AG08395 (cell line): ENCODE measurements at regions not wholly inside any gene's neighbourhood (a gene's known extent, or its start where the extent isn't known, plus 50 kb on each side); places are given as distances from the start of the nearest gene placed in this dataset.
"Not testable (repeated sequence)": the region's sequence is repeated elsewhere in the genome, so short reads cannot be mapped to it uniquely, and the experiment has no call there.

Source experiments
- DNase-seq: peaks from one replicate; pipeline ENCODE4 v3.0.0; 2012; ENCODE audit warnings: mixed read lengths, low spot score

DNA sequence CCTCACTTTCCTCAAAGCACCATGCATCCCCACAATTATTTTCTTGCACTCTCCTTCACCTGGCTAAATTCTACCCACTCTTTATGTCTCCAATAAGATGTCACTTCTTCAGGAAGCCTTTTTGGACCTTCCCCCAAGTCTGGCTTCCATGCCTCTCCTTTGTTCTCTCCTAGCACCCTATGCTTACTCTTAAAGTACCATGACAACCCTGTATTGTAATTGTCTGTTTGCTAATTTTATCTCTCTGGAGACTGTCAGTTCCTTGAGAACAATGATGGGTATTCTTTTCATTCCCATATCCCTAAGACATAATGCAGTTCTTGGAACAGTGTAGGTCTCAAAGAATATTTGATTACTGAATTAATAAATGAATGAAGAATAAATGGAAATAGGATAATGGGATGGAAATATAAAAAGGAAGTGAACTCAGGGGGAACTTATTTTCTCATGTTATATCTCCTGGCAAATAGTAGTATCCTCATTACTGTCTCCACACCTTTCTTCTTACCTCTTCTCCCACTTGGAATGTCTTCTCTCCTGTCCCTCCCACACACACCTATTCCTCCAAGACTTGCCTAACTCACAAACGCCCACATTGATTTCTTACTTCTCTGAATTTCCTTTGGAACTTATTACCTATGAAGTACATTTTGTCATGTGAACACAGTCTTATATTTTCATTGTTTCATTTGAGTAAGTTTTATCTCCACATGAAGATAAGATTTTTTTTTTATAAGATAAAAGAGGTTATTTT lies 499.1 kb downstream of the NFIB start:
- DNase-seq = no peak

DNA sequence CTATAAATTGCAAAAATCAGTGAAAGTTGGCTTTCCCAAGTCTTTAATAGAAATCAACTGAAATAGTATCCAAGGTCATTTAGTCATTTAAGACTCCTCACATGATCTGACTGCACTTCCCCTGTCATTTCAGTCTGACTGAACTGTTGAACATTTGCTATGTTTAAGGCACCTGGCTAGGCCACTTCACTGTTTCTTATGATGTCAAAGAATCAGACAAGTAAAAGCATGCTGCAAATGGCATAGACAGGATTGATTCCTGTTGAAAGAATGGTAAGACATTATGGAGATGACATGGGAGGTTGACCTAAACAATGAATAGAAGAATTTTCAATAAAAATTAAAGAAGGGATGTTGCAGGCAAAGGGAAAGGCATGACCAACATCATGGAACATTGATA lies 502.1 kb downstream of the NFIB start:
- DNase-seq = no peak

DNA sequence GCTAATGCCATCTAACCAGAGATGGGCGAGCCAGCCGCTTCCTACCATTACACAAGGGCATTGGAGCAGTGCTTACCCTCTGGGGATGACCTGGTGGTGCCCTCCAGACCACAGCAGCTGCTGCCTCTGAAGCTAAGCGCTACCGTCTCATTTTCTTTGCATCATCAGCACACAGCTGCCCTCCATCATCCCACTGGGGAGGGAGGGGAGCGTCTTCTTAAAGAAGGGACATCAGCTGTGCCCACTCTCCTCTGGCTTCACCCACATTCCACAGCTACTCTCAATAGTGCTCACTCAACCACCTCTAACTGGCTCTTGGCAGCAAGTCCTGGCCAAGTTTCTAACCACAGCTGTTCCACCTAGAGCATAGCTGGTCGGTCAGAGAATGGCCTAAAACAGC lies 503.4 kb downstream of the NFIB start:
- no peak for DNase-seq

DNA sequence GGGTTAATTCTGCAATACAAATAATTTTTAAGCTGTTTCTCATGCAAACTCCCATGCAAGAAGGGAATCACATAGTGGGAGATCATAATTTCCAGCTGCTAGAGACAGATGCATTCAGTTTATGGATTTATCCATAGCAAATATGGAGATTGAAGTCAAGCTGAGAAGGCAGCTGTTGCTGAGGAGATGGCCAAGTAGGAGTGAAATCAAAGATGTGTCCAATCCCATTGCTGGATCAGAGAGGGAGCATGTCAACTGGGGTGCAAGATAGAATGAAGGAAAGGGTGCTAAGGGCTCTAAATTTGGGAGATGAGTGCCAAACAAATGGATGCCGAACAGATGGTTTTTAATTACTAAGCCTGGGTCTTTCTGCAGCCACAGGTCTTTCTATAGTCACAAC lies 504.5 kb downstream of the NFIB start:
- DNase-seq = no peak

DNA sequence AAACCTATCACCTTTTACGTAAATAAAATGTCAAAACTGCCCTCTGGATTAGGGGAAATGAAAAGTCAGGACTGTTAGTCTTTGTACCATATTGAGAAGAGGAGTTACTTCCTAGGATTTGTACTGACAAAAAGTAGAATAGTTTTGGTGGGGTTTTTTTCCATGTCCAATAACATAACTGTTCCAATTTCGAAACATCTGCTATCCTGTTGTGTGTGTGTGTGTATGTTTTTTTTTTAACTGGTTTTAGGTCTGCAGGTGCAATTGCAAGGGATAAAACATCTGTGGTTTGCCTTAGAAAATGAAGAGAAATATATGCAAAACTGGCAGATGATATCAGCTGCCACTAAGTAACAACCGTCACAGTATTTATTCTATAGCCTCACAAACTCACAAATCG lies 506.8 kb downstream of the NFIB start:
- no peak for DNase-seq

DNA sequence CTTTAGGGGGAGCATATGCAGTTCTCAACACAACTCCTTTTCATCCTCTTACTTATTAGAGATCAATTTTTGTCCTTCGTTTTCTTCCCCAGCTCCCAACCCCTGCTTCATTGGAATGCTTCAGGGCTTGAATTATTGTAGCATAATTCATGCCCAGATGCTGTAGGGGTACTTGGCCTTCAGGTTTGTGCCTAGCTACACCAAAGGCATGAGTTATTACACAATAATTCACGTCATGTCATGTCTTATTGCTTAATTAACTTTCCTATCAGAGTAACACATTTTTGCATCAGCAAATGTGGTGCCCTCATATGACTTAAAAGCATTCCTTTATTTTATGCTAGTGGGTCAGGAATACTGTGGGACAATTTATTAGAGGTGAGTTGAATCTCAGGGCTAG lies 507.2 kb downstream of the NFIB start:
- DNase-seq = no peak

DNA sequence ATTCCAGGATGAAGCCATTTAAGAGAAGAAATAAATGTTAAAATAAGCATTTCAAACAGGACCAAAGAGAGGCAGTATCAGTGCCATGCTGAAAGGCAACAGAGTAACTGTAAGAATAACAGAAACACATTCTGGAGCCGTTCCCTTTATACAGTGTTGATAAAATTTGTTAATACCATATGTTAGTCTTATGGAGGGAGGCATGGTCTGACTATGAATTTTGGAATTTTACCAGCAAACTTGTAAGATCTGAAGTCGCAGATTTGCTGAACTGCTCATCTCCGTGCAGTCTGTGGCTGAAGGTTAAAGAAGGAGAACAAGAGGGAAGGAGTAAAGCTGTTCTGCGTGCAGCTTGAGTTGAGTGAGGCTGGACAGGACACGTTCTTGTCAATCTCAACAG lies 508.4 kb downstream of the NFIB start:
- DNase-seq = no peak

DNA sequence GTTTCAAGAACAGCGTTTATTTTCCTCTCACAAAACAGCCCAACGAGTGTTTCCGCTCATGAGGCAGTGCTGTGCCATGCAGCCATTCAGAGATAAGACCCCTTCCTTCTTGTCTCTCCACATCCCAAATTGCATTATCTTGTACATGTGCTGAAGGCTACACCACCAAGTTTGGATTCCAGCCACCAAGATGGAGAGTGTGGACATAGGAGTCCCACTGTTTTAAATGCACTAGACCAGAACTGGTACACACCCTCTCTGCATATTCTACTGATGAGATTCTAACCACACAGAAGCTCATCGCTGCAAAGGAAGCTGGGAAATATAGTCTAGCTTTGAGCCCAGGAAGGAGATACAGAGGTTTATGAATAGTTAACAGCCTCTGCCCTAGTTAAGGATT lies 509.4 kb downstream of the NFIB start:
- no peak for DNase-seq

DNA sequence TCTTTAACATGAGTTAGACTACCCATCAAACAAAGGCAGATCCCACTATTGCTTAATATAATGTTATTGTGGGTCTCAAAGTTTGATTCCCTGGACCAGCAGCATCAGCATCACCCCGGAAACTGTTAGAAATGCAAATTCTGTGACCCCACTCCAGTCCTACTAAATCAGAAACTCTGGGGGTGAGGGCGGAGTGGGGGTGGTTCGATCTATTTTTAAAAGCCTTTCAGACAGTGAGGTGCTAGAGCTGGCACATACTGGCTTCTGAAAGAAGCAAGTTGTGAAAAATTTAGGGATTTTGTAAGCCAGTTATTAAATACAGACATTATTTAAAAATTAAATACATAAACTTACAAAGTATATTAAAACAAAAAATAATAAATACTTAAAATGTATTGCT lies 513.2 kb downstream of the NFIB start:
- no peak for DNase-seq

DNA sequence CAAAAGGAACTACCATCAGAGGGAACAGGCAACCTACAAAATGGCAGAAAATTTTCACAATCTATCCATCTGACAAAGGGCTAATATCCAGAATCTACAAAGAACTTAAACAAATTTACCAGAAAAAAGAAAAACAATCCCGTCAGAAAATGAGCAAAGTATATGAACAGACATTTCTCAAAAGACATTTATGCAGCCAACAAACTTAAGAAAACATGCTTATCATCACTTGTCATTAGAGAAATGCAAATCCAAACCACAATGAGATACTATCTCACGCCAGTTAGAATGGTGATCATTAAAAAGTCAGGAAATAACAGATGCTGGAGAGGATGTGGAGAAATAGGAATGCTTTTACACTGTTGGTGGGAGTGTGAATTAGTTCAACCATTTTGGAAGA lies 516.2 kb downstream of the NFIB start:
- not testable (repeated sequence) for DNase-seq

DNA sequence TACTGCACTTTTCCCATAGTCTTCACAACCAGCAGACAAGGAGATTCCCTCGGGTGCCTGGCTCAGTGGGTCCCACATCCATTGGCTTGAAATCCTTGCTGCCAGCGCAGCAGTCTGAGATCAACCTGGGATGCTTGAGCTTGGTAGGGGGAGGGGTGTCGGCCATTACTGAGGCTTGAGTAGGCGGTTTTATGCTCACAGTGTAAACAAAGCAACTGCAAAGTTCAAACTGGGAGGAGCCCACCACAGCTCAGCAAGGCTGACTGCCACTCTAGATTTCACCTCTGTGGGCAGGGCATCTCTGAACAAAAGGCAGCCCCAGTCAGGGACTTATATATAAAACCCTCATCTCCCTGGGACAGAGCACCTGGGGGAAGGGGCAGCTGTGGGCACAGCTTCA lies 512.3 kb upstream of the MPDZ start:
- DNase-seq = no peak

DNA sequence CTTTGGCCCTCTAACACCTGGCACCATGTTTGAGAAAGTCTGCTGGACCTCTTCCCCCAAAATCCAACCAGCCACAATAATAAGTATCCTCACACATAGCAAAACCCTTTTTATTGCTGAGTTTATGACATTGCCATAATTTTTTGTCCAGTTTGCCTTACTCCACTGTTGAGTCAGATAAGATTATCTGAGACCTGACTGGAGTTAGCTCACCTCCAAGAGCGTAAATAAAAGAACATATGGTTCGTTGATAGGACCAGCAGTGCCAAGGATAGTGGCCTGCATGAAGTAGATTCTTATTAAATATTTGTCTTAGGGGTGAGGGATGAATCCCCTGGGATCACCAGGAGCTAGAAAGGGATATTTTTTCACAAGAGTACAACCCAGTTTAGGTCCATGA lies 510.6 kb upstream of the MPDZ start:
- DNase-seq = no peak

DNA sequence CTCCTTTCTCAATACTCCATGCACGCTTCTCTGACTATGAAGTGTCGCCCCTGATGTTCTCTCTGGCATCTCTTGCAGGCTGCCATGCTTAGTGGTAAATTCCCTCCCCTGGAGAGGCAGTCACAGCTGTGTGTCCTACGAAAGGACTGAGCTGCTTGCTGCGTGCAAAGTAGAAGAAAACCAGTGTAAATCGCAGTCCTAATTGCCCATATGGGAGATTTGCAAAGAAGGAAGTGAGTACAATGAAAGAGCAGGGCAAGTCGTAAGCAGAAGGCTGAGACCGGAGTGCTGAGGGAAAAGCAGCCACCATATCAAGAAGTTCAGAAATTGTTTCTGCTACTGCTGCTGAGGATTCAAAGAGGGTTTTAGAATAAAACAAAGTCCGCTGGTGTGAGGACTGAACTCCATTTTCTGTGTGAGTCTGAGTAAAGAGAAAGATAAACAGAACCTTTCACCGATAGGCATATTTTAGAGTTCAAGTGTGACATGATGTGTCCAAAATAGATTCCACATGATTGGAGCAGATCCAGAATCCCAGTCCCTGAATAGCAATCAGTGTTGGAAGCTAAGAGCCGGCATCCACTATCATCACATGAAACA lies 507.8 kb upstream of the MPDZ start:
- DNase-seq = peak; percentile 16

DNA sequence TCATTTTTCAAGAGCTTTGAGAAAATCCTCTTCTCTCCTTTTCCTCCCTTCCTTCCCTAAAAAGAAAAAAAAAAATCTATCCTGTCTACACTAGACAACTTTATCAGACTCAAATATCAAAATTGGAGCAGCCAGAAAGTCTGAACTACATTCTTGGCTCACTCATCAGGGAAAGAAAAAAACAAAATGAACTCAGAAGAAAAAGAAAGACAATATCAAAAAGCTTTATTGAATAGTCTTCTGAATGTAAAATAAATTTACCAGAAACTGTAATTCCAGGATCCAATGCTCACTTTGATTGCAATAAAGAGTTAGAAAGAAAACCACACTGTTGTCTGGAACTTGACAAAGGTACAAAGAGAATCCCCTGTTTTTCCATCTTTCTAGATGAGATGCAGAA lies 507.2 kb upstream of the MPDZ start:
- DNase-seq = no peak

DNA sequence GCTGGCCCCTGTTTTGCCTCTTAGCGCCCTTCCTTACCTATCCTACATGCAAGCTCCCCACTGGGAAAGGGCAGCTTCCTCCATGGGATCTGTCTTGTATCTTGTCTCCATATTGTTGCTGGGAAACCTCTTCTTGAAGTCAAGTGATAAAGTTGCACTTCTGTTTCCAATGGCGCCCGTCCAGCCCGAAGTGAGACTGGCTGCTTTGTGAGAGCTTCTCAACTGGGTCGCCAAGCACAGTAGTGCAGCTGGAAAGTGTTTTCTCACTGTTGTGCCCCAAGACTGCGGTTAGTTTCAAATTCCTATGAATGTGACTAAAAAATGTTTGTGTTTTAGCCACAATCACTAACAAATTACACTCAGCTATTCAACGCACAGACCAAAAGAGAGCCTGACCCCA lies 506.6 kb upstream of the MPDZ start:
- peak; percentile 43 for DNase-seq

DNA sequence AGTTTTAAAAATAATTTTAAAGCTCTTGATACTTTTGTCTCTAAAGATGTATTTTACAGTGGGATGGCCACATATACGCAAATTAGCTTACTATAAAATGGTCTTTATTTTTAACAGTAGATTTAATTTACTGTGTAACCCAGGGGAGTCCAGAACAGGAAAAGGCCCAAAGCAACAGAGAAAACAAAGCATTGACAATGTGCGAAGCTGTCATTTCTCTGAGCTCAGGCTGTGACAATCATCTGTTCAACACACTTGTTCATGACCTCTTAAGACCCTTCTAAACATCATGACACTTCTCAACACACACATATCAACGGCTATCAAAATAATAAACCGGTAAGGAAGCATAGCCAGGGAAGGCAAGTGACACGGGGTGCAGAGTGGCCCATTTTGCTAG lies 499.6 kb upstream of the MPDZ start:
- no peak for DNase-seq

DNA sequence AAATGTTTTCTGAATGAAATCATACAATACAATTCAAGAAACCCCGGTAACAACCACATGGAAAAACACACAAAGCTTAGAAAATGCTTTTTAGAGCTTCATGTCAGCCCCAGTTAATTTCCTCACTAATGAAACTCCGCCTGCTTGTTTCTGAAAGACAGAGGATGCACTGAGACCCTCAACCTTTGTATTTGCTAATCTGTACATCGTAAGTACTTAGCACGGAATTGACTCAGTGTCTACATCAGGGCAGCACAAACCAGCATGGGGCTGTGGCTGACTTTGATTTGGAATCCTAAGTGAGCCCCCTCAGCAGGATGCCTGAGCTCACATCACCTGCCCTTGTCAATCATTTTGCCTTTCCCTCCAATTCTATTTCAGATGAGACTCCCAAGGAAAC lies 499.1 kb upstream of the MPDZ start:
- peak; percentile 8 for DNase-seq

DNA sequence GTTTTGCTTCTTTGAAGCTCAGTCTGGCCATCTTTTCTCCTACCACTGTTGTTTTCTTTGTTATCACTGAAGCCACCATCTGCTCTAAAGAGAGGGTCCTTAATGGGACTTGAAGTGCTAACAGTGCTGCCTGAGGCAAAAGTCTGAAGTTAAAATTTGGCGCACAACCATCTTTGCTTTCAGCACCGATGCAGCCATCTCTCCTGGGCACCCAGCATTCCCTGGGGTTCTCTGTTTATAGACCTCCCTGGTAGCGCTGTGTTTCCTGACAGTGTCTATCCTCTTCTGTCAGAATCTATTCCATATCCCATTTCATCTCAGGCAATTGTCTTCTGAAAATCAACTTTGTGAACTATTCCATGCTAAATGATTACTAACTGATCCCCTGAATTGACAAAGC lies 491.5 kb upstream of the MPDZ start:
- no peak for DNase-seq

DNA sequence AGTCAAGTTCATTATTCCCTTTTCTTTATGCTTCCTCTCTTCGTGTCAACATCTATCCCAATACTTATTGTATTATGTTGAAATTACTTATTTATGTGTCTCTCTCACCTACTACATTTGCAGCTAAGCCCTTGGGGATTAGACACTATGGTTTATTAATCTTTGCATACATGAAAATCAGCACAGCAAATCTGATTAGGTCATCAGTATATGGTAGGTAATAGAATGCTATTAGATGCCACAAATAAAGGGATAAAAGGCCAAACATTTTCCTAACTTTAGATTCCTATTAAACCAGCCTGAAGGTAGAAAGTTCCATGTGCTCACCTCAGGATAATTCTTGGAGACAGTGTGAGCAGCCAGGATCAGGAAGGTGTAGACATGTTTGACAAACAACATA lies 490.1 kb upstream of the MPDZ start:
- no peak for DNase-seq

DNA sequence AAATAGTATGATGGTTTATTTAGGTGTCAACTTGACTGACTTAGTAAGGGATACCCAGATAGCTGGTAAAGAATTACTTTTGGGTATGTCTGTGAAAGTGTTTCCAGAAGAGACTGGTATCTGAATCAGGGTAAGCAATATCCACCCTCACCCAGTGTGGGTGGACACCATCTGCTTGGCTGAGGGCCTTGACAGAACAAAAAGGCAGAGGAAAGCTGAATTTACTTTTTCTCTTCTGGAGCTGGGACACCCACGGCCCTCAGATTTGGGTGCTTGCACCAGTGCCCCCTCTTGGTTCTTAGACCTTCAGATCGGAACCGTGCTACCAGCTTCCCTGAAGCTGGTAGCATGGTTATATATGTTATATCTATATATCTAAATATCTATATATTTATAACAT lies 489.5 kb upstream of the MPDZ start:
- DNase-seq = no peak

DNA sequence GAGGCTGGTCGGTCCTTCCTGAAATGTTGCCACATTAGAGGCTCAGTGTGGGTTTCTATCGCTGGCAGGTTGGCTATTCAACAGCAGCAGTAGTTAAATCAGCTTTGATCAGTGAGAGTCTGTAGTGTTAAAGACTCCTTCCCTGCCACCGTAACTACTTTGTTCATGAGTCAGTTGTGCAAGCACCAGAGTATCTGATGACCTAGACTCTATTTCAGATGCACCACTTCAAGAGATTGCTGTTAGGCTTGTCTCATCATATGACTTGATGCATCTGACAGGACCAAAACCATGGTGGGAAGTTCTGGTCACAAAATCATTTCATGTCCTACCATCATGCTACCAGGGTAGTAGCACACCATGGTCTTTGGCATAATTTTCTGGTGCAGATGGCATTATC lies 482.7 kb upstream of the MPDZ start:
- DNase-seq = no peak

DNA sequence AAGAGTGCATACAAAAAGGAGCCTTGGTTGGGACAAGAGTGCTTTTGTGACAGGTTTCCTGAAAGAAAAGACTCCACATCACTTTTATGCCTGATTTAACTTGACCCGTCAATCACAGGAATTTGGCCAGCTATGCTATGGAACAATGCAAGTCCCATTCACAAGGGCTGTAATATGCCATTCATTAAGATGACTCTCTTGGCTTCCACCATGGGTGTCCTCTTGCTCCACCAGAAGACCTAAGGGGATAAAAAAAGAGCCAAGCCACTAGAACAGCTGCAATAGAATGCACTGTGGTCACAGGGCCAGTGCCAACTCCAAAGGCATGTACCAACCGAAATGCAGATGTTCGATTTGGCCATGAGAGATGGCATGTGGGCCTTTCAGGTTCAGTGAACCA lies 480.1 kb upstream of the MPDZ start:
- DNase-seq = no peak

DNA sequence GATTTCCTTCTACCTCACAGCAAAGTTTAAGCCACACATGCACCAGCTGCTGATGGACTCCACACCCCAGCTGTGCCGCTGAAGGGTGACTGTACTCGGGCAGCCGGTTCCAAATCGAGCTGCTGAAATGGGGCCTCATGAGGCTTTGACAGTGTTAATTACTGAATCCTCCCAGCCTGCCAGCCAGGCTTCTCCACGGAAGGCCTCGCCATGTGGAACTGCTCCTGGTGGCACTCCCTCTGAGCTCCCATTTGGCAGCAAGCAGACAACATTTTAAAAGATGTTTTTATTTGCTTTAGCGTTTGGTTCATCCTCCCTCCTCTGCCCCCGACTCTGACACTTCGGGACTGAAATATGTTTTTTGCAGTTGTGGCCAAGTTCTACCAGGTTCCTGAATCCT lies 479.4 kb upstream of the MPDZ start:
- no peak for DNase-seq

DNA sequence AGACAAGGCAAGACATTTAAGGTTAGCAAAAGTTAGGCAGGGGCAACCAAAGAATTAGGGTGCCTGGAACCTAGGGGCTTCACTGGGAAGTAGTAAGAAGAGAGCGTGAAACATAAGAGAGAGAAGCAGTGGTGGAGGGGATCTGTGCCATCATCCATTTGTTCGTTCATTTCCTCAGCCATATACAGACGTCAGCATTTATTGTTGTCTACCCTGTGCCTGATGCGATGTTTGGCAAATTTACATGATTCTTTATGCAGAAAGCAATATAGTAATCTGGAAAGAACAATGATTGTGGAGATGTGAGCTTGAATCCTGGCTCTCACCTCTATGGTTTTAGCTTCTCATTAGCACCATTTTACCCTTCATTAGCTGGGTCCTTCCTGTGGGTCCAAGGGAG lies 477.5 kb upstream of the MPDZ start:
- no peak for DNase-seq
